ENCODE measurements at regions not wholly inside any gene's neighbourhood (a gene's known extent, or its start where the extent isn't known, plus 50 kb on each side); places are given as distances from the start of the nearest gene placed in this dataset.

GRCh38 chr21:45347048-45347711, 57.8 kb upstream of the COL18A1 start:
- TF ChIP-seq CTCF (conservative IDR thresholded peaks at IDR 0.05) (no peak), EZH2 (IDR thresholded peaks at IDR 0.05; ENCODE audit: low read depth) (no peak)

Data from PC-9 (cell line).